Cardiac fibroblast (primary cell): ENCODE measurements at regions not wholly inside any gene's neighbourhood (a gene's known extent, or its start where the extent isn't known, plus 50 kb on each side); places are given as distances from the start of the nearest gene placed in this dataset.

Source experiments
- DNase-seq, 2 donors: peaks; one replicate each; pipeline versions ENCODE4 v3.0.0 to v3.0.0-alpha.2; 2010; ENCODE audit warnings: low read depth in 2 of 2
- H3K4me3 ChIP-seq, 2 donors: replicated peaks in 1 of 2; 1 replicate in 1 of 2; 2 replicates in 1 of 2; pipeline ENCODE4 v1.5.1; 2011; ENCODE audit warnings: low read depth in 2 of 2, low read length in 2 of 2, mild to moderate bottlenecking in 2 of 2, moderate library complexity in 1 of 2
- TF ChIP-seq, protein P1 (sequence below): IDR thresholded peaks from one replicate; pipeline ENCODE4 v1.5.1; 2011; ENCODE audit warnings: low read depth, mild to moderate bottlenecking, low read length, inconsistent platforms

DNA sequence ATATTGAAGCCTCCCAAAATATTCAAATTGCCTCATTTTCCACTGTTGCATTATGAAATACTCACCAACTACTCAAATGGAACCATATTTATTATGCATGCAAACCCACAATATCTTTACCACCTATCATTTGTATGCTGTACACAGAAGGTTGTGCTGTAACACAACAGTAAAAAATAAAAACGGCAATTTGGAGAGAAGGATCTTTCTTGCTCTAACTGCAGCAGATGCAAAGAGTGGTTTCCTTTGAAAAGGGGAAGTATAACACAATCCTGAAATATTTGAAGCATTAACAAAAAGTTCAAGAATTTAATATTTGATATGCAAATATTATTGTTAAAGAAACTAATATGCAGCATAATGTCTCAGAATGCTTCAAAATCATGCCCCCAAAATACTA, 244.5 kb upstream of the SUCLG2 start:
- no peak overlapping the region for H3K4me3 ChIP-seq
- DNase-seq = no peak
- TF ChIP-seq, protein P1, sequence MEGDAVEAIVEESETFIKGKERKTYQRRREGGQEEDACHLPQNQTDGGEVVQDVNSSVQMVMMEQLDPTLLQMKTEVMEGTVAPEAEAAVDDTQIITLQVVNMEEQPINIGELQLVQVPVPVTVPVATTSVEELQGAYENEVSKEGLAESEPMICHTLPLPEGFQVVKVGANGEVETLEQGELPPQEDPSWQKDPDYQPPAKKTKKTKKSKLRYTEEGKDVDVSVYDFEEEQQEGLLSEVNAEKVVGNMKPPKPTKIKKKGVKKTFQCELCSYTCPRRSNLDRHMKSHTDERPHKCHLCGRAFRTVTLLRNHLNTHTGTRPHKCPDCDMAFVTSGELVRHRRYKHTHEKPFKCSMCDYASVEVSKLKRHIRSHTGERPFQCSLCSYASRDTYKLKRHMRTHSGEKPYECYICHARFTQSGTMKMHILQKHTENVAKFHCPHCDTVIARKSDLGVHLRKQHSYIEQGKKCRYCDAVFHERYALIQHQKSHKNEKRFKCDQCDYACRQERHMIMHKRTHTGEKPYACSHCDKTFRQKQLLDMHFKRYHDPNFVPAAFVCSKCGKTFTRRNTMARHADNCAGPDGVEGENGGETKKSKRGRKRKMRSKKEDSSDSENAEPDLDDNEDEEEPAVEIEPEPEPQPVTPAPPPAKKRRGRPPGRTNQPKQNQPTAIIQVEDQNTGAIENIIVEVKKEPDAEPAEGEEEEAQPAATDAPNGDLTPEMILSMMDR = no peak

DNA sequence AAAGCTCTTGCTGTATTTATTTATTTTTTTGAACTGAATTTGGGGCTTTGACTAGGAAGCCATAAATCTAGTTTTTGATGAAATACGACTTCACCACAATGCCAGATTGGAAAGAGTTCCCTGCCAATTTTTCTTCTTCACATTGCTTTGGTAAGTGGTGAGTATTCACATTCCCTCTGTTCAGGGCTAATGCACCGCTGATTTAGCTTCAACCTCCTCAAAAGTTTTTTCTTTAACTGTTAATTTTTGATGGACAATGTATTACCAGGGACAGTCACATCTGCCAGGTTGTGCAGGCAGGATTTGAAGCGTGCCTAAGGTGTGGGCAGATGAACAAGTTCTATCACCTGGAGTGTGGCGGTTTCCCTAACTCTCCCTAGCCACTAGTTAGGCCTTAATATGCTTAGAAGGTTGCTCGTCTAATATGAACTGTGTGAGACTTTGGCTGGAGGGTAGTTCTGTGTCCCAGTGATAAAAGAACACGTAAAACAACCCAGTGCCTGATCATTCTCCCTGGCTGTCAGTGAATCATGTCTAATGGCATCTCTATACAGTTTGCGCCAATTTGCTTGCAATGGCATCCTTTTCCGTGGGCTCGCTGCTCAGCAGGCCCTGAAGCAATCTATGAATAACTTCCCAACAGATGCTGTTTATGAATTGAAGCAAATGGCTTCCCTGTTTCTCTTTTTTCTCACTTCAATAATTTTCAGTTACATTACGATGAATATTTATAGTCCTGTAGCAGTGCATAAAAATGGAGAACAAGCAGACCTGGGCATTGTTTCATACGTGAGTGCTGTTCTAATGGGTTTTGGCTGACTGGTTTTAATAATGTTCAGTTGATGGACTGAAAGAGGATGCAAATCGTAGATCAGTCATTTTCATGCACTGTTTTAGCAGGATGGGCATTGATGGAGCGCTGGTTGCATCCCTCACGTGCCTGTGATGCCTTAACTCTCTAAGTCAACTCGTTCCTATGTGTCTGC, 243.2 kb upstream of the SUCLG2 start:
- no peak overlapping the region for H3K4me3 ChIP-seq
- no peak for DNase-seq
- TF ChIP-seq, protein P1 = no peak

DNA sequence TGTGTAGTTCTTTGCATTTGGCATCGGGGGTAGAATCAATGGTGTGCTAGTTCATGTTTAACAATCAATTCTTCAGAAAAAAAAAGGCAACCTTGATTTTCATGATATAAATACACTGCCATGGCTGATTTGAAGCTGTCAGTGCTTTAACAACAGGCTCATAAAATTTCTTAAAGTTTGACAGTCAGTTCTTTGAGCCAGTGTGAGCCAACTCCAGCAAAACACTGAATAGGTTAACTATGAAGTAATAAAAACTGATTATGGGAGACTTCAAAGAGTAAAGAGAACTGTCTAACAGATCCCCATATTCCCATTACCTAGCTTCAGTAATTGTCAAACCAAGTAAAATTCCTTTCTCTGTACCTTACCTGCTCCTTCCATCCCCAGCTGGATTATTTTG, 241.7 kb upstream of the SUCLG2 start:
- no peak for DNase-seq
- TF ChIP-seq, protein P1 = no peak
- H3K4me3 ChIP-seq = no peak overlapping the region

DNA sequence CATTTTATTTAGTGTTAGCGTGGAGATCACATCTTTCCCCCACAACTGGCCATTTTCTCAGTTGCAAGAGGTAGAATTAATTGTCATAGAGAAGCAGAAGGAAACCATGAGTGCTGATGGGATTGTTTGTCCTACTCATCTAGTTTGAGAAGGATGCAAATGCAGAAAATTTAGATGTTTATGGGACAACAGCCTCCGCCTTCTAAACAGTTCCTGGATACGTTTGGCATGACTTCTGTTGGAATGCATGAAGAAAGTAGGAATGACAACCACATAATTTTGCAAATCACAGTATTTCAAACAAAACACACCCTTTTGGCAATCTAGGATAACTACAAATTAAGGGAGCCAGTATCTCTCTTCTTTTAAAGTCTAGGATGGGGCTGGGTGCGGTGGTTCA, 240.1 kb upstream of the SUCLG2 start:
- H3K4me3 ChIP-seq = no peak overlapping the region
- TF ChIP-seq, protein P1 = no peak

DNA sequence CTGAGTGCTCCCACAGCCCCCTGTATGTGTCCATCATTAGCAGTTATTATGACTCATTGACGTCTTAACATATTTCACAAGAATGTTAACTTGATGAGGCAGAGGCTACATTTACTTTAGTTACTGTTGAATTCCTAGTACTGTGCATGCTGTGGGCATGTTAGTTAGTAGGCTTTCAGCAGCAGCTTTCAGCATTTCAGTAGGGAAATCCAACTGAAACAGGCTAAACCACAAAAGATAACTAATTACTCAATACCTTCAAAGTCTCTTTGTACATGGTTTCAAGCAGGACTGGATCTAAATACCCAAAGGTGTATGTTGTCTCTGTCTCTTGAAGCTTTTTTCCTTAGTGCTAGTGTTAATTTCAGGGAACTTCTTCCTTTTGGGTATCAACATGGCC, 229.9 kb upstream of the SUCLG2 start:
- TF ChIP-seq, protein P1 = no peak
- no peak overlapping the region for H3K4me3 ChIP-seq
- DNase-seq = no peak

More for the DNA sequence above, 240.1 kb upstream of the SUCLG2 start:
- DNase-seq = no peak

DNA sequence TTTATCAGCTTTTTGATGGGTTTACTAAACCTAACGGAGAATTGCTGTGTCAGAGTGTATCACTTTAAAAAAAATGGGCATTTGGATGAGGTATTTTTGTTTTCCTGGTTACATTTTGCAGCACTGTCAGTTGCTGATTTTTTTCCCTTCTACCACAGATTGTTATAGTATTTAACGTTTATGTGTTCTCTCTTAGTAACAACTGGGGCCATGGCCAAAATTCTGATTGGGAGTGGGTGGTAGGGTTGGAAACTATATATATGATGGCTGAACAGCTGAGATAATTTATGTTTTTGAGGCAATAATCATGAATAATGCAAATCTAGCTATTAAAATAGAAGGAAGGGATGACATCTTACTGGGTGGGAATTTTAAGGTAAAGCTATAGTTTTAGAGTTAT, 229.4 kb upstream of the SUCLG2 start:
- no peak for DNase-seq
- H3K4me3 ChIP-seq = no peak overlapping the region
- TF ChIP-seq, protein P1 = no peak
